B cell (primary cell): ENCODE measurements at regions not wholly inside any gene's neighbourhood (a gene's known extent, or its start where the extent isn't known, plus 50 kb on each side); places are given as distances from the start of the nearest gene placed in this dataset.

Experiments
- ATAC-seq: fragments of 200-7000 bp; cut with Tn5 transposase; one replicate; pipeline ENCODE4 v1.10.0; 2021; ENCODE audit warnings: low read depth, mild to moderate bottlenecking, moderate number of reproducible peaks, moderate library complexity
- CTCF ChIA-PET: fragments of 350-600 bp; sonication (Branson Sonifier 250); formaldehyde crosslinking; loops from one replicate; lab custom pipeline; 2021; ENCODE audit warnings: antibody characterized with exemption, inconsistent platforms; lab: Charles Lee
- POLR2A ChIA-PET: fragments of 350-600 bp; sonication (Branson Sonifier 250); formaldehyde crosslinking; loops from one replicate; lab custom pipeline; 2021; ENCODE audit warnings: antibody characterized with exemption; lab: Charles Lee
- DNase-seq: peaks from one replicate; pipeline ENCODE4 v3.0.0; 2013
- H2AFZ ChIP-seq: 2 replicates; pipeline ENCODE4 v1.6.1; 2012; ENCODE audit warnings: mild to moderate bottlenecking, low read depth, low read length; ENCODE audit not compliant: insufficient read depth, poor library complexity, severe bottlenecking
- H3K27ac ChIP-seq, 2 donors: 1 replicate in 1 of 2; 2 replicates in 1 of 2; pipeline ENCODE4 v1.5.1; 2012 to 2013; ENCODE audit warnings: low read length in 2 of 2, mild to moderate bottlenecking in 2 of 2, moderate library complexity in 1 of 2
- H3K27me3 ChIP-seq, 4 experiments: fragments of 200-600 bp in 1 of 4; sonication (generic) in 1 of 4; replicated peaks in 1 of 4; 1 replicate in 2 of 4; 2 replicates in 2 of 4; pipeline versions ENCODE4 v1.6.1 to v1.7.0; 2013 to 2016; ENCODE audit warnings: low read length in 3 of 4, mild to moderate bottlenecking in 2 of 4, mixed read lengths in 1 of 4, moderate library complexity in 1 of 4; ENCODE audit not compliant: insufficient read depth in 4 of 4, control insufficient read depth in 3 of 4; ENCODE audit errors: control extremely low read depth in 1 of 4
- H3K36me3 ChIP-seq, 2 experiments: replicated peaks in 1 of 2; 1 replicate in 1 of 2; 2 replicates in 1 of 2; pipeline versions ENCODE4 v1.6.1 to v1.7.1; 2013; ENCODE audit warnings: low read length in 1 of 2; ENCODE audit not compliant: insufficient read depth in 2 of 2, control insufficient read depth in 1 of 2; ENCODE audit errors: control extremely low read depth in 1 of 2, extremely low read depth in 1 of 2
- H3K4me1 ChIP-seq, 2 donors: fragments of 200-600 bp in 1 of 2; sonication (generic) in 1 of 2; 1 replicate in 1 of 2; 2 replicates in 1 of 2; pipeline versions ENCODE4 v1.5.1 to v1.6.1; 2013 to 2017; ENCODE audit warnings: low read length in 2 of 2; ENCODE audit not compliant: control insufficient read depth in 2 of 2, insufficient read depth in 2 of 2
- H3K4me2 ChIP-seq: replicated peaks from 2 replicates; pipeline ENCODE3; 2012; ENCODE audit warnings: mild to moderate bottlenecking, low read depth, low read length; ENCODE audit not compliant: poor library complexity, severe bottlenecking
- H3K4me3 ChIP-seq, 5 experiments: fragments of 200-600 bp in 1 of 5; sonication (generic) in 1 of 5; 1 replicate in 3 of 5; 2 replicates in 2 of 5; pipeline versions ENCODE4 v1.5.1 to v1.7.0; 2011 to 2016; ENCODE audit warnings: low read length in 4 of 5, mild to moderate bottlenecking in 4 of 5, low read depth in 2 of 5, control low read depth in 1 of 5, moderate library complexity in 1 of 5; ENCODE audit not compliant: insufficient read depth in 1 of 5; ENCODE audit errors: control extremely low read depth in 1 of 5, extremely low read depth in 1 of 5
- H3K79me2 ChIP-seq: fragments of 200-600 bp; sonication (generic); one replicate; pipeline ENCODE4 v1.6.0; 2016; ENCODE audit warnings: low read length; ENCODE audit not compliant: control insufficient read depth, insufficient read depth
- H3K9ac ChIP-seq: fragments of 200-600 bp; sonication (generic); 2 replicates; pipeline ENCODE4 v1.6.1; 2017; ENCODE audit warnings: mild to moderate bottlenecking, low read length, moderate library complexity
- H3K9me3 ChIP-seq, 3 donors: one replicate each; pipeline versions ENCODE4 v1.6.1 to v1.7.1; 2013; ENCODE audit warnings: low read length in 2 of 3; ENCODE audit not compliant: control insufficient read depth in 2 of 3, insufficient read depth in 1 of 3; ENCODE audit errors: control extremely low read depth in 1 of 3
- H4K20me1 ChIP-seq: 2 replicates; pipeline ENCODE4 v1.6.0; 2012; ENCODE audit warnings: mild to moderate bottlenecking, low read length; ENCODE audit not compliant: insufficient read depth, control insufficient read depth, poor library complexity, severe bottlenecking
- H3K27ac Mint-ChIP-seq: one replicate; pipeline ENCODE4 v1.8.0; 2021; ENCODE audit warnings: mixed read lengths
- H3K27me3 Mint-ChIP-seq: one replicate; pipeline ENCODE4 v1.8.0; 2021; ENCODE audit warnings: mixed read lengths
- H3K4me1 Mint-ChIP-seq: one replicate; pipeline ENCODE4 v1.8.0; 2021; ENCODE audit warnings: mixed read lengths
- H3K4me3 Mint-ChIP-seq: one replicate; pipeline ENCODE4 v1.8.0; 2021; ENCODE audit warnings: mixed read lengths
- H3K9me3 Mint-ChIP-seq: one replicate; pipeline ENCODE4 v1.8.0; 2022; ENCODE audit warnings: mixed read lengths; ENCODE audit not compliant: insufficient read depth
- EZH2 ChIP-seq: IDR thresholded peaks from 2 replicates; pipeline ENCODE4 v1.6.1; 2012; ENCODE audit warnings: borderline replicate concordance, low read depth, mild to moderate bottlenecking, moderate library complexity, low read length; ENCODE audit not compliant: insufficient read depth, poor library complexity, severe bottlenecking
- WGBS: methylation state at CpG from one replicate; pipeline ENCODE4 v1.1.5; 2013; ENCODE audit warnings: missing lambda C conversion rate; ENCODE audit not compliant: insufficient coverage; 5-methylcytosine and 5-hydroxymethylcytosine counted together
- intact Hi-C: fragments of 100-400 bp; cut with micrococcal nuclease; formaldehyde crosslinking; loops from one replicate; pipeline ENCODE4 v1.10.0; 2022
- TF ChIP-seq, protein P1 (sequence below): fragments of 200-600 bp; IDR thresholded peaks from one replicate; pipeline ENCODE4 v1.8.0; 2022; ENCODE audit warnings: antibody characterized with exemption, mild to moderate bottlenecking

DNA sequence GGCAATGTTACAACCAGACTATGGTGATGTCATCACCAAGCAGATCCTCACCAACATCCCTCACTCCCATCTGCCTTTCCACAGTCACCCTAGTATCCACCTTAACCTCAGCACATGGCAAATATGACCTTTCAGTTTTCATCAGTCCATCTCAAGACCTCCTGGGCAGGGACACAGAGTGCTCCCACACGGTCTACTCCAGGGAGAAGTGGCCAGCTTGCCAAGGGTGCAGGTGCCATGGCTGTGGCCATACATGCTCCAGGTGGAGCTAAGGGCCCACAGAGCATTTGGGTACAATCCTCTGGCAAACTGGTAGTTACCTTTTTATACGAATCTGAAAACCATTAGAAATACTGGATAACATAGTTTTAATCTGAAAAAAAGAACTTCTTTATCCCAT, 453.1 kb downstream of the ADCYAP1 start:
- no peak overlapping the region for H3K4me2 ChIP-seq
- no peak overlapping the region for H2AFZ ChIP-seq
- H3K79me2 ChIP-seq = no peaks in the 10 kb centered on the region
- no peak for DNase-seq
- Mint-ChIP-seq H3K27me3 (no peaks in the 10 kb centered on the region), H3K4me3 (no peak overlapping the region), H3K9me3 (no peaks in the 10 kb centered on the region), H3K4me1 (no peaks in the 10 kb centered on the region), H3K27ac (no peak overlapping the region)
- WGBS = 100% methylated on average over 1 of the region's 2 CpGs
- H3K27me3 ChIP-seq = no peaks in the 10 kb centered on the region
- H3K27ac ChIP-seq = no peak overlapping the region
- intact Hi-C loops = no loop called here
- no peaks in the 10 kb centered on the region for H4K20me1 ChIP-seq
- peaks cover 0 to 3% (median 0%) of the 10 kb centered on the region in 3 donors for H3K9me3 ChIP-seq
- no peak for ATAC-seq
- POLR2A ChIA-PET = no interaction called here
- no peaks in the 10 kb centered on the region for H3K36me3 ChIP-seq
- TF ChIP-seq, protein P1, sequence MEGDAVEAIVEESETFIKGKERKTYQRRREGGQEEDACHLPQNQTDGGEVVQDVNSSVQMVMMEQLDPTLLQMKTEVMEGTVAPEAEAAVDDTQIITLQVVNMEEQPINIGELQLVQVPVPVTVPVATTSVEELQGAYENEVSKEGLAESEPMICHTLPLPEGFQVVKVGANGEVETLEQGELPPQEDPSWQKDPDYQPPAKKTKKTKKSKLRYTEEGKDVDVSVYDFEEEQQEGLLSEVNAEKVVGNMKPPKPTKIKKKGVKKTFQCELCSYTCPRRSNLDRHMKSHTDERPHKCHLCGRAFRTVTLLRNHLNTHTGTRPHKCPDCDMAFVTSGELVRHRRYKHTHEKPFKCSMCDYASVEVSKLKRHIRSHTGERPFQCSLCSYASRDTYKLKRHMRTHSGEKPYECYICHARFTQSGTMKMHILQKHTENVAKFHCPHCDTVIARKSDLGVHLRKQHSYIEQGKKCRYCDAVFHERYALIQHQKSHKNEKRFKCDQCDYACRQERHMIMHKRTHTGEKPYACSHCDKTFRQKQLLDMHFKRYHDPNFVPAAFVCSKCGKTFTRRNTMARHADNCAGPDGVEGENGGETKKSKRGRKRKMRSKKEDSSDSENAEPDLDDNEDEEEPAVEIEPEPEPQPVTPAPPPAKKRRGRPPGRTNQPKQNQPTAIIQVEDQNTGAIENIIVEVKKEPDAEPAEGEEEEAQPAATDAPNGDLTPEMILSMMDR = no peak
- TF ChIP-seq EZH2 = no peak
- H3K9ac ChIP-seq = no peak overlapping the region
- CTCF ChIA-PET = no interaction called here
- no peaks in the 10 kb centered on the region for H3K4me1 ChIP-seq
- H3K4me3 ChIP-seq = no peak overlapping the region

DNA sequence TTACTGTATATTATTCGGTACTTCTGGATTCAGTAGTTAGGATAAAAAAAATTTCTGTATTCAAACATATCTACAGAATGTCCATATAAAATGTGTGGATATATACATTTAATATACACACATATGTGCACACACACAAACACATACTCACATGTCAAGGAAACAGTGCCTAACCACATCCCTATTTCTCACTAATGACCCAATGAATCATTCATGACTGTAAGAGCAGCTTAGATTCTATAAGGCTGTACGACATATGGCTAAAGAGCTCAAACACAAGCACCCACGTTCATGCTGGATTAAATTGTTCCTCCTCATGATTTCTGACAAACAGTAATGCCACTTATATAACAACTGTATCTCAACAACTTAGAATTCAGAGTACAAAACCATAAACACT, 457.3 kb downstream of the ADCYAP1 start:
- H3K4me1 Mint-ChIP-seq = no peaks in the 10 kb centered on the region
- H3K27ac ChIP-seq = no peak overlapping the region
- ATAC-seq = no peak
- no peak overlapping the region for H2AFZ ChIP-seq
- TF ChIP-seq, protein P1 = no peak
- TF ChIP-seq EZH2 = no peak
- peaks cover 0 to 6% (median 0%) of the 10 kb centered on the region in 3 donors for H3K9me3 ChIP-seq
- DNase-seq = no peak
- H3K79me2 ChIP-seq = no peaks in the 10 kb centered on the region
- CTCF ChIA-PET = no interaction called here
- no peaks in the 10 kb centered on the region for H3K27me3 ChIP-seq
- peaks cover 2% of the 10 kb centered on the region for H3K9me3 Mint-ChIP-seq
- POLR2A ChIA-PET = no interaction called here
- 17% methylated on average over 2 of the region's 3 CpGs for WGBS
- H3K36me3 ChIP-seq = no peaks in the 10 kb centered on the region
- H3K27me3 Mint-ChIP-seq = no peaks in the 10 kb centered on the region
- H3K4me2 ChIP-seq = no peak overlapping the region
- intact Hi-C loops = no loop called here
- no peaks in the 10 kb centered on the region for H3K4me1 ChIP-seq
- no peak overlapping the region for H3K4me3 ChIP-seq
- H4K20me1 ChIP-seq = no peaks in the 10 kb centered on the region
- no peak overlapping the region for H3K27ac Mint-ChIP-seq
- no peak overlapping the region for H3K9ac ChIP-seq
- H3K4me3 Mint-ChIP-seq = no peak overlapping the region
